DND-41 (cell line): ENCODE measurements at regions not wholly inside any gene's neighbourhood (a gene's known extent, or its start where the extent isn't known, plus 50 kb on each side); places are given as distances from the start of the nearest gene placed in this dataset.

ENCODE experiments used
- CTCF ChIP-seq: IDR thresholded peaks from 2 replicates; pipeline ENCODE4 v1.5.1; 2012; ENCODE audit warnings: borderline replicate concordance, low read length, moderate library complexity, mild to moderate bottlenecking; ENCODE audit not compliant: poor library complexity, severe bottlenecking; ENCODE audit errors: extremely low read depth
- EZH2 ChIP-seq: IDR thresholded peaks from 3 replicates; pipeline ENCODE4 v1.6.1; 2012; ENCODE audit warnings: borderline replicate concordance, low read depth, mild to moderate bottlenecking, moderate library complexity, low read length, inconsistent platforms; ENCODE audit not compliant: severe bottlenecking

GRCh38 chr9:89826186-89826585 is 221.4 kb downstream of the GADD45G start:
- TF ChIP-seq CTCF (no peak), EZH2 (no peak)
